ENCODE measurements at regions not wholly inside any gene's neighbourhood (a gene's known extent, or its start where the extent isn't known, plus 50 kb on each side); places are given as distances from the start of the nearest gene placed in this dataset.

DNA sequence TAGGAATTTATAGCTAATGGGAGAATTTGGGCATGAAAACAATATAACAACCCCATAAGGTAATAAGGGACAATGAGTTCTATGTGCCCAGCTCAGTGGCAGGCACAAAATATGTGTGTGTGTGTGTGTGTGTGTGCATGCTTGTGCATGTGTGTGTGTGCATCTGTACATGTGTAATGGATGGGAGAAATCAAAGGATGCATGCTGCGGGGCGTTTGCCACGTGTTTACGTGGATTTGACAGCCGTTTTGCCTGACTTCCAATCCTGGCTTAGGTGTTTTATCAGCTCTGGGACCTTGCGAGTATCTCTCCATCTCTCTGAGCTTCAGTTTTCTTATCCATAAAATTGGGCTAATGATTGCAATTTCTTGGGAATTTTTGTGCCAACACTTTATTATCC, 108.4 kb downstream of the IRX5 start:
- TF ChIP-seq, protein P1, sequence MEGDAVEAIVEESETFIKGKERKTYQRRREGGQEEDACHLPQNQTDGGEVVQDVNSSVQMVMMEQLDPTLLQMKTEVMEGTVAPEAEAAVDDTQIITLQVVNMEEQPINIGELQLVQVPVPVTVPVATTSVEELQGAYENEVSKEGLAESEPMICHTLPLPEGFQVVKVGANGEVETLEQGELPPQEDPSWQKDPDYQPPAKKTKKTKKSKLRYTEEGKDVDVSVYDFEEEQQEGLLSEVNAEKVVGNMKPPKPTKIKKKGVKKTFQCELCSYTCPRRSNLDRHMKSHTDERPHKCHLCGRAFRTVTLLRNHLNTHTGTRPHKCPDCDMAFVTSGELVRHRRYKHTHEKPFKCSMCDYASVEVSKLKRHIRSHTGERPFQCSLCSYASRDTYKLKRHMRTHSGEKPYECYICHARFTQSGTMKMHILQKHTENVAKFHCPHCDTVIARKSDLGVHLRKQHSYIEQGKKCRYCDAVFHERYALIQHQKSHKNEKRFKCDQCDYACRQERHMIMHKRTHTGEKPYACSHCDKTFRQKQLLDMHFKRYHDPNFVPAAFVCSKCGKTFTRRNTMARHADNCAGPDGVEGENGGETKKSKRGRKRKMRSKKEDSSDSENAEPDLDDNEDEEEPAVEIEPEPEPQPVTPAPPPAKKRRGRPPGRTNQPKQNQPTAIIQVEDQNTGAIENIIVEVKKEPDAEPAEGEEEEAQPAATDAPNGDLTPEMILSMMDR (conservative IDR thresholded peaks at IDR 0.05; ENCODE audit: control insufficient read depth, insufficient read depth, low read depth, low read length) = no peak
- H3K4me3 ChIP-seq (ENCODE audit: control insufficient read depth, low read depth, low read length) = no peak overlapping the region
- no peak for DNase-seq (ENCODE audit: low read depth)

DNA sequence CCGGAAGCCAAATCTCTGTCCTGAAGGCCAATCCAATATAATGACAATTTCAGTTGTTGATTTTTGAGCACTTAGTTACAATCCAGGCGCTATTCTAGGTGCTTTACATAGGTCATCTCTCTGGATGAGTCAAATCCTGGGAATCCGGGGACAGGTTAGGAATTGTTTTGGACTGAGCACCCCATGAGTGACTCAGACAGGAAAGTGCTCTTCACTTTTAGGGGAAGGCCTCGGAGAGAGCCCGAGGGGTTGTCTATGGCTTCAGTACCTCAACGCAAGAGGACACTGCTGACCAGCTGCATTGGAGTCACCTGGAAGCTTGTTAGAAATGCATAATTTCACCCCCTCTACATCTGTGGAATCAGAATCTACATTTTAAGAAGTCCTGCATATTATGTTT, 108.8 kb downstream of the IRX5 start:
- DNase-seq (ENCODE audit: low read depth) = no peak
- TF ChIP-seq, protein P1 (conservative IDR thresholded peaks at IDR 0.05; ENCODE audit: control insufficient read depth, insufficient read depth, low read depth, low read length) = no peak
- no peak overlapping the region for H3K4me3 ChIP-seq (ENCODE audit: control insufficient read depth, low read depth, low read length)

DNA sequence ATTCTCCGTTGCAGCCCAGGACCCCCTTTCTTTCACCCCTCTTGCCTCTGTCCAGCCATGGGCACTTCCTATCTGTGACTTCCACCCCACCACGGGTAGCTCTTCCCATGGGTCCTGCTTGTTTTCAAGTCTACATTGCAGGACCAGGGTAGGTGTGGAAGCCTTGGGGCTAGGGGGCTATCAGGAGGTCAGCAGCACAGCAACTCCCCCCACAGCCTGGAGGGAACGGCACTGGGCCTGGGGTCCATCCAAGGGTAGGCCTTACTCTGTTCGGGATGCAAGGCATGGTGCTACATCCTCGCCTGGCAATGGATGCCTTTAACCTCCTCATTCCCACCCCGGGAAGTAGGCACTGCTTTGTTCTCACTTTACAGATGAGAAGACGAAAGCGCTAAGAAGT, 109.3 kb downstream of the IRX5 start:
- DNase-seq (ENCODE audit: low read depth) = no peak
- TF ChIP-seq, protein P1 (conservative IDR thresholded peaks at IDR 0.05; ENCODE audit: control insufficient read depth, insufficient read depth, low read depth, low read length) = no peak
- H3K4me3 ChIP-seq (ENCODE audit: control insufficient read depth, low read depth, low read length) = no peak overlapping the region

DNA sequence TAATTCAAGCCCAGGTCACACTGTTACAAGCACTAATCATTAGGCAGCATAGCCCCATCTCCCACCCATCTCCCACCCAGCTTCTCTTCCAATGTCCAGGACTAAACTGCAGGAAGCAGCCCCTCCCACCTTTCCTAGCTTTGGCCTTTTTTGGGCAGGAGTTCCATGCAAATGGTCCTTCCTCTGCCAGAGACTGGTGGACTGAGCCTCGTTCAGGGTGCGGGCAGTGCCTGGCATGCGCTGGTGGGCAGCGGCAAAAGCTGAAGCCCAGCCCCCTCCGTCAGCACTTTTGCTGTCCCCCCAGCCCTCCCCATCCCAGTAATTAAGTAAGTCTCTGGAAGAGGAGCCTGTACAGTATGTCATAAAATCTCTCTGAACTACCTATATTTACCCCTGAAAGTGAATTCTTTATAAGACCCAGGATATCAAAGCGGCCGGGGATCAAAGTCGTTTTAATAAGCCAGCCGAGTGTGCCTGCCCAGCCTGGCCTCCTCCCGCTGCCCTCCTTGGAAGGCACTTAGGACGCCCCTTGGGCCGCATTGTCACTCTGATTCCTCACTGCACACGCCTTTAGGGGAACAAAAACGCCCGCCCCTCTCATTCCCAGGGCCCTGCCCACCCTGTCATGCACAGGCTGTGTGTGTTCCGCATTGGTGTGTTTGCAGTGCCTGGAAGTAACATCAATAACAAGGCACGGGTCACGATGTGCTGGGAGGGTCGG, 109.9 kb downstream of the IRX5 start:
- DNase-seq (ENCODE audit: low read depth) = no peak
- no peak overlapping the region for H3K4me3 ChIP-seq (ENCODE audit: control insufficient read depth, low read depth, low read length)
- TF ChIP-seq, protein P1 (conservative IDR thresholded peaks at IDR 0.05; ENCODE audit: control insufficient read depth, insufficient read depth, low read depth, low read length) = no peak

DNA sequence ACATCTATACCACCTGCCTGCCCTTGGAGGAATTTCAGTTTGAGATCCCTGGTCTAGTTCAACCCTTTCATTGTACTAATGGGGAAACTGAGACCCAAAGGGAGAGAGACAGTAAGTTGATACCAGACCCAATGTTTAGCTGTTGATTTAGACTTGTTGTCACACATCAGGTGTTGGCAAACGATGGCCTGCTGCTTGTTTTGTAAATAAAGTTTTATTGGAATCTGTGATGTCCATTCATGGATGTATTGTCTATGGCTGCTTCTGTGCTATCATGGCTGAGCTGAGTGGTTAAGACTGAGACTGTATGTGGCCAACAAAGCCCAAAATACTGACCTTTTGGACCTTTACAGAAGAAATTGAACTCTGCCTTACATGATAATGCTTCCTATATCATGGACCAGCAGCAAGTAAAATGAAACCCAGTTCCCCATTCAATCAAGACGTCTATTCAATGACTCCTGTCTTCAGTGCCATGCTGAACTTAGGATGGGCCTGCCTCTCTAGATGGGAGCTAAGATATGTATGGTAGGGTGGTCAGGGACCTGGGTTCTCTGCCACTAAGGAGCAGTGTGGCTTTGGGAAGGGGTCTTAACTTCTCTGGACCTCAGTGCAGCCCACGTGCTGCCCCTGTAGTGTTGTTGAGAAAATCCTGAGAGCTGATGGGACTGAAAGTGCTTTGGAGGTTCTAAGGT, 111.0 kb downstream of the IRX5 start:
- DNase-seq (ENCODE audit: low read depth) = no peak
- TF ChIP-seq, protein P1 (conservative IDR thresholded peaks at IDR 0.05; ENCODE audit: control insufficient read depth, insufficient read depth, low read depth, low read length) = no peak
- H3K4me3 ChIP-seq (ENCODE audit: control insufficient read depth, low read depth, low read length) = no peak overlapping the region

DNA sequence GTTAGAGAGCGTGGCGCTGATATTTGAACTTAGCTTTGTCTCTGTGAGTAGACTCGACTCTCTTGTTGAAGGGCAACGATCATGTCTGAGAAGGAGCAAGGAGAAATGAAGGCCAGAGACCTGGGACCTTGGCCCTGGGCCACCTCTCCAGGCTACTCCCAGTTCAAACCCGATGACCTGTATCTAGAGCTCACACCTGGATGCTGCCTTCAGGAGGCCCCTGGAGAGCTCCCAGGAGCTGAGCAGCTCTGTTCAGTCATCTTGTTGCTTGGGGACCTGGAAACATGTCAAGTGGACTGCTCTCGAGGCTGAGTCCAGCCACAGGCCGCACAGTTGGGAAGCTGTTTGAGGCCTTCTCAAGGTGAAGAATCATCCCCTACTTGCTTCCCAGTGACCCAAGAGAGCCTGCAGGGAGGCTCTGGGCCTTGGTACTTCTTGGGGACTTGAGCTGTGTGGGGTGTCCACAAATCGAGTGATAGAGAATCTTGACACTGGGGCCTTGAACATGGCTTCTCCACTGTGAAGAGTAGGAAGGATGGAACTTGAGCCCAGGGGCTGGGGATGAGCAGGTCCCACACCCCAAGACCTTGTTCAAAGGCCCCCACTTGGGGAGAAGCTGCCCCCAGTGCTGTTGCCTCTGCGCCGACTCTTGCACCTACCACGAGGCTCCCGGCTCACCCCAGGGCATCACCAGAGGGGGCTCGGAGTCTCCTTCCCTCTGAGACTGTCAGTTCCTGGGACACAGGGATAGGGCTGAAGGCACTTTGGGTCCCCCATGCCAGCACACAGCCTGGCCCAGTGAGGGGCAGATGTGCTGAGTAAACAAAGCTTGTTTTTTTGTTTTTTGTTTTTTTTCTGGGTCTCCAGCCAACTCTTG, 112.1 kb downstream of the IRX5 start:
- no peak for DNase-seq (ENCODE audit: low read depth)
- H3K4me3 ChIP-seq (ENCODE audit: control insufficient read depth, low read depth, low read length) = no peak overlapping the region
- TF ChIP-seq, protein P1 (conservative IDR thresholded peaks at IDR 0.05; ENCODE audit: control insufficient read depth, insufficient read depth, low read depth, low read length) = no peak
